ENCODE measurements at regions not wholly inside any gene's neighbourhood (a gene's known extent, or its start where the extent isn't known, plus 50 kb on each side); places are given as distances from the start of the nearest gene placed in this dataset.
"Not testable (repeated sequence)": the region's sequence is repeated elsewhere in the genome, so short reads cannot be mapped to it uniquely, and the experiment has no call there.

DNA sequence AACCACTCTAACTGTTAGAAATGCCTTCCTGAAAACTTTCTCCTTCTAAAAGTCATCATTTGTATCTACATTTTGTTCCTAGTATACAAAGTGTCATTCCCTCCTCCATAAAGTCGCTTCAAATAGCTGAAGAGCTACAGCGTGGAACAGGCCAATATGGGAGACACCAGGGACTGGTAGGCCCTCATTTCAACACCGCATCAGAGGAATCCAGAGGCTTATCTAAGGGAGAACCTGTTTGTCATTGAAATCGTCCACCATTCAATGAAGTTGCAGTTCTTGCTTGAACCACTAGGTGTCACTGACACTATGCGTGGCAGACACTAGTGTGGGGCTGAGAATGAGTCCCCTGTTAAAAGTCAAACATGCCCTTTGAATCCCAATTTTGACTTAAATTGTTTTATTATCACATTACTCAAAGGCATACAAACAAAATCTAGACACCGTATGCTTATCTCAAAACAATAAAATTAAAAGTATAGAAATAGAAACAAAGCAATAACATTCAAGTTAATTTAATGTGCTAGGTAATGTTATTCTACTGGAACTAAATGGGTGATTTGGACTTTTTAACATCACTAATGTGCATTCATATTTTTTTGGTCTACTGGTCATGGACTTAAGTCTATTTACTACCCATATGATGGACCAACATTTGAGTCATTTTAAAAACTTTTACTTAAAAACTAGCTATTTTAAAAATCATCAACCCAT, 182.3 kb downstream of the FCRL5 start:
- Histone ChIP-seq H3K9ac (ENCODE audit: low read depth in 2 of 2, low read length in 2 of 2) (no peak overlapping the region), H3K27me3 (no peaks in the 10 kb centered on the region), H3K27ac (no peak overlapping the region), H3K4me3 (no peak overlapping the region), H3K9me3 (no peaks in the 10 kb centered on the region), H3K4me1 (no peaks in the 10 kb centered on the region), H3K36me3 (no peaks in the 10 kb centered on the region)
- TF ChIP-seq CTCF (IDR thresholded peaks at IDR 0.05), result peak; percentile 95
- peak; percentile 79 for DNase-seq
- intact Hi-C loops (cut with DNase I), result loop anchor here (10.0 kb wide), 1 partner anchor 175 kb away; no protein-coding TSS in a partner anchor

GRCh38 chr1:157368941-157369340, 183.4 kb downstream of the FCRL5 start:
- H3K27ac ChIP-seq; DNase-seq; intact Hi-C loops (cut with DNase I); H3K4me3 ChIP-seq; H3K9me3 ChIP-seq; H3K4me1 ChIP-seq; H3K36me3 ChIP-seq; H3K27me3 ChIP-seq; H3K9ac ChIP-seq (ENCODE audit: low read depth in 2 of 2, low read length in 2 of 2): not testable (repeated sequence)

- no peaks in the 10 kb centered on the region for H3K27me3 ChIP-seq
- H3K4me1 ChIP-seq, result no peaks in the 10 kb centered on the region
- DNase-seq, result no peak
- H3K36me3 ChIP-seq, result no peaks in the 10 kb centered on the region
- no peaks in the 10 kb centered on the region for H3K9me3 ChIP-seq
- no peak for TF ChIP-seq CTCF (IDR thresholded peaks at IDR 0.05)
- H3K9ac ChIP-seq (ENCODE audit: low read depth in 2 of 2, low read length in 2 of 2), result no peak overlapping the region
- H3K4me3 ChIP-seq, result no peak overlapping the region
- intact Hi-C loops (cut with DNase I), result no loop called here
- H3K27ac ChIP-seq, result no peak overlapping the region
Measured at GRCh38 chr1:157368363-157368762, 184.0 kb downstream of the FCRL5 start.

- Histone ChIP-seq H3K36me3 (no peaks in the 10 kb centered on the region), H3K9ac (ENCODE audit: low read depth in 2 of 2, low read length in 2 of 2) (no peak overlapping the region), H3K27me3 (no peaks in the 10 kb centered on the region), H3K4me1 (no peaks in the 10 kb centered on the region), H3K27ac (no peak overlapping the region), H3K9me3 (no peaks in the 10 kb centered on the region), H3K4me3 (no peak overlapping the region)
- intact Hi-C loops (cut with DNase I), result no loop called here
- no peak for TF ChIP-seq CTCF (IDR thresholded peaks at IDR 0.05)
- no peak for DNase-seq
Measured at GRCh38 chr1:157367870-157368269, 184.4 kb downstream of the FCRL5 start.

- no peaks in the 10 kb centered on the region for H3K9me3 ChIP-seq
- no peak for DNase-seq
- H3K4me1 ChIP-seq, result no peaks in the 10 kb centered on the region
- no peak overlapping the region for H3K27ac ChIP-seq
- no peak overlapping the region for H3K9ac ChIP-seq (ENCODE audit: low read depth in 2 of 2, low read length in 2 of 2)
- intact Hi-C loops (cut with DNase I), result no loop called here
- no peaks in the 10 kb centered on the region for H3K27me3 ChIP-seq
- no peak overlapping the region for H3K4me3 ChIP-seq
- no peak for TF ChIP-seq CTCF (IDR thresholded peaks at IDR 0.05)
- no peaks in the 10 kb centered on the region for H3K36me3 ChIP-seq
Measured at GRCh38 chr1:157367091-157367739, 185.1 kb downstream of the FCRL5 start.

GRCh38 chr1:157364612-157365011, 187.7 kb downstream of the FCRL5 start:
- no peak for TF ChIP-seq CTCF (IDR thresholded peaks at IDR 0.05)
- Histone ChIP-seq H3K4me1 (no peaks in the 10 kb centered on the region), H3K27me3 (no peaks in the 10 kb centered on the region), H3K27ac (no peak overlapping the region), H3K36me3 (no peaks in the 10 kb centered on the region), H3K4me3 (no peak overlapping the region), H3K9ac (ENCODE audit: low read depth in 2 of 2, low read length in 2 of 2) (no peak overlapping the region), H3K9me3 (no peaks in the 10 kb centered on the region)
- intact Hi-C loops (cut with DNase I), result no loop called here
- DNase-seq, result no peak
